OCI-LY1 (cell line): ENCODE measurements at regions not wholly inside any gene's neighbourhood (a gene's known extent, or its start where the extent isn't known, plus 50 kb on each side); places are given as distances from the start of the nearest gene placed in this dataset.

Source experiments
- H2AFZ ChIP-seq: fragments of 200-600 bp; sonication (generic), shearing (Covaris generic); 2 replicates; pipeline ENCODE4 v1.6.0; 2014; ENCODE audit warnings: antibody characterized with exemption, mild to moderate bottlenecking, low read length
- H3F3A ChIP-seq: fragments of 200-600 bp; sonication (generic), shearing (Covaris generic); 2 replicates; pipeline ENCODE4 v1.6.0; 2014; ENCODE audit warnings: mild to moderate bottlenecking, antibody characterized with exemption, low read length, moderate library complexity; ENCODE audit not compliant: insufficient read depth
- H3K27ac ChIP-seq: fragments of 200-600 bp; sonication (generic); 2 replicates; pipeline ENCODE4 v1.5.1; 2014; ENCODE audit warnings: low read length, mixed run types, mild to moderate bottlenecking, low read depth; ENCODE audit not compliant: poor library complexity, severe bottlenecking
- H3K27me3 ChIP-seq: fragments of 200-600 bp; sonication (generic); 2 replicates; pipeline ENCODE4 v1.6.0; 2014; ENCODE audit warnings: antibody characterized with exemption, mild to moderate bottlenecking, low read length, moderate library complexity; ENCODE audit not compliant: insufficient read depth
- H3K36me3 ChIP-seq: fragments of 200-600 bp; sonication (generic); 2 replicates; pipeline ENCODE4 v1.6.1; 2014; ENCODE audit warnings: mild to moderate bottlenecking, antibody characterized with exemption, low read length, moderate library complexity, mixed read lengths; ENCODE audit not compliant: insufficient read depth
- H3K4me1 ChIP-seq: fragments of 200-600 bp; sonication (generic); 2 replicates; pipeline ENCODE4 v1.5.1; 2014; ENCODE audit warnings: mild to moderate bottlenecking, low read length, moderate library complexity; ENCODE audit not compliant: insufficient read depth, severe bottlenecking
- H3K4me2 ChIP-seq: fragments of 200-600 bp; sonication (generic), shearing (Covaris generic); 2 replicates; pipeline ENCODE4 v1.6.1; 2014; ENCODE audit warnings: low read length
- H3K4me3 ChIP-seq: fragments of 200-600 bp; sonication (generic); 2 replicates; pipeline ENCODE4 v1.5.1; 2014; ENCODE audit warnings: low read length, low read depth, mild to moderate bottlenecking, mixed read lengths; ENCODE audit not compliant: poor library complexity, severe bottlenecking
- H3K79me2 ChIP-seq: fragments of 200-600 bp; shearing (Covaris generic); 2 replicates; pipeline ENCODE4 v1.6.1; 2016; ENCODE audit warnings: mixed run types, low read length, mixed read lengths; ENCODE audit not compliant: insufficient read depth
- H3K9ac ChIP-seq: fragments of 200-600 bp; sonication (generic), shearing (Covaris generic); 2 replicates; pipeline ENCODE4 v1.6.1; 2014; ENCODE audit warnings: mild to moderate bottlenecking, low read length, mixed read lengths
- H3K9me2 ChIP-seq: fragments of 200-600 bp; sonication (generic), shearing (Covaris generic); 2 replicates; pipeline ENCODE4 v1.6.1; 2014; ENCODE audit warnings: low read depth, mild to moderate bottlenecking, low read length, mixed read lengths
- H3K9me3 ChIP-seq: fragments of 200-600 bp; shearing (Covaris generic); 2 replicates; pipeline ENCODE4 v1.6.1; 2014; ENCODE audit warnings: low read length, mixed read lengths
- H4K20me1 ChIP-seq: fragments of 200-600 bp; sonication (generic), shearing (Covaris generic); 2 replicates; pipeline ENCODE4 v1.6.0; 2016; ENCODE audit warnings: mild to moderate bottlenecking, low read length; ENCODE audit not compliant: insufficient read depth
- CTCF ChIP-seq: fragments of 200-600 bp; sonication (generic), shearing (Covaris generic); IDR thresholded peaks from 2 replicates; pipeline ENCODE4 v1.5.1; 2017; ENCODE audit warnings: mild to moderate bottlenecking, antibody characterized with exemption, low read length, moderate library complexity, mixed read lengths
- EZH2 ChIP-seq: fragments of 200-600 bp; sonication (generic), shearing (Covaris generic); IDR thresholded peaks from 2 replicates; pipeline ENCODE4 v1.8.0; 2017; ENCODE audit warnings: borderline replicate concordance, mixed run types, mild to moderate bottlenecking, antibody characterized with exemption, low read length, moderate library complexity, mixed read lengths

- no peak overlapping the region for H3K4me3 ChIP-seq
- no peaks in the 10 kb centered on the region for H3K79me2 ChIP-seq
- no peaks in the 10 kb centered on the region for H3K4me1 ChIP-seq
- H3K9me2 ChIP-seq = no peaks in the 10 kb centered on the region
- no peak overlapping the region for H3K4me2 ChIP-seq
- H2AFZ ChIP-seq = no peak overlapping the region
- H3K27ac ChIP-seq = no peak overlapping the region
- TF ChIP-seq CTCF = no peak
- no peak for TF ChIP-seq EZH2
- H3F3A ChIP-seq = no peaks in the 10 kb centered on the region
- no peaks in the 10 kb centered on the region for H4K20me1 ChIP-seq
- no peaks in the 10 kb centered on the region for H3K36me3 ChIP-seq
- no peak overlapping the region for H3K9ac ChIP-seq
- H3K27me3 ChIP-seq = peaks cover 9% of the 10 kb centered on the region; the same call in 1 of the 2 replicates
- H3K9me3 ChIP-seq = no peaks in the 10 kb centered on the region
These were observed 136.4 kb upstream of the KCNG1 start for GRCh38 chr20:51159303-51159702.

GRCh38 chr20:51158226-51158625 is 135.3 kb upstream of the KCNG1 start:
- Histone ChIP-seq H2AFZ (no peak overlapping the region), H3F3A (no peaks in the 10 kb centered on the region), H3K9ac (no peak overlapping the region), H4K20me1 (no peaks in the 10 kb centered on the region), H3K27ac (no peak overlapping the region), H3K9me3 (no peaks in the 10 kb centered on the region), H3K4me2 (no peak overlapping the region), H3K9me2 (no peaks in the 10 kb centered on the region), H3K4me1 (no peaks in the 10 kb centered on the region), H3K27me3 (peaks cover 9% of the 10 kb centered on the region; the same call in 1 of the 2 replicates), H3K4me3 (no peak overlapping the region), H3K36me3 (no peaks in the 10 kb centered on the region), H3K79me2 (no peaks in the 10 kb centered on the region)
- no peak for TF ChIP-seq CTCF
- no peak for TF ChIP-seq EZH2

GRCh38 chr20:51156041-51156982 is 133.4 kb upstream of the KCNG1 start:
- no peaks in the 10 kb centered on the region for H3K79me2 ChIP-seq
- no peak overlapping the region for H3K4me3 ChIP-seq
- no peaks in the 10 kb centered on the region for H4K20me1 ChIP-seq
- H3K9ac ChIP-seq = no peak overlapping the region
- no peak overlapping the region for H3K4me2 ChIP-seq
- H3K27me3 ChIP-seq = peaks cover 9% of the 10 kb centered on the region; the same call in 1 of the 2 replicates
- no peak overlapping the region for H2AFZ ChIP-seq
- no peaks in the 10 kb centered on the region for H3K4me1 ChIP-seq
- H3K36me3 ChIP-seq = no peaks in the 10 kb centered on the region
- H3K27ac ChIP-seq = no peak overlapping the region
- no peaks in the 10 kb centered on the region for H3K9me2 ChIP-seq
- TF ChIP-seq CTCF (no peak), EZH2 (no peak)
- H3K9me3 ChIP-seq = no peaks in the 10 kb centered on the region
- H3F3A ChIP-seq = no peaks in the 10 kb centered on the region
